ENCODE measurements at regions not wholly inside any gene's neighbourhood (a gene's known extent, or its start where the extent isn't known, plus 50 kb on each side); places are given as distances from the start of the nearest gene placed in this dataset.

DNA sequence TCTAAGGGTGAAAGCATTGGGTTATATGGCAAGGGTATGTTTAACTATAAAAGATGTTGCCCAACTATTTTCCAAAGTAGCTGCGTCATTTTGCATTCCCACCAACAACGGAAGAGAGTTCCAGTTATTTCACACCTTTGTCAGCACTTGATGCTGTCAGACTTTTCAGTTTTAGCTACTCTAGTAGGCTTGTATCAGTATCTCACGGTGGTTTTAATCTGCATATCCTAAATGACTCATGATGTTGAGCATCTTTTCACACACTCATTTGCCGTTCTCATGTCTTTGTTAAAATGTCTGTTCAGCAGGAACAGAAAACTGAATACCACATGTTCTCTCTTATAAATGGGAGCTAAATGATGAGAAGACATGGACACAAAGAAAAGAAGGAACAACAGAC, 122.3 kb downstream of the RNASET2 start:
- TF ChIP-seq POLR2A (IDR thresholded peaks at IDR 0.05; ENCODE audit: low read depth, low read length) (no peak), MAX (IDR thresholded peaks at IDR 0.05; ENCODE audit: insufficient read depth, insufficient read length) (no peak), CTCF (IDR thresholded peaks at IDR 0.05; ENCODE audit: extremely low read depth in 1 of 2, insufficient read depth in 1 of 2, low read depth in 1 of 2, low read length in 2 of 2) (no peak), FOS (IDR thresholded peaks at IDR 0.05; ENCODE audit: borderline replicate concordance, insufficient read depth, low read length) (no peak)

All from endothelial cell of umbilical vein (primary cell).